ENCODE measurements at regions not wholly inside any gene's neighbourhood (a gene's known extent, or its start where the extent isn't known, plus 50 kb on each side); places are given as distances from the start of the nearest gene placed in this dataset.

- TF ChIP-seq CTCF (IDR thresholded peaks at IDR 0.05) (no peak), POLR2A (IDR thresholded peaks at IDR 0.05) (no peak), EP300 (IDR thresholded peaks at IDR 0.05) (no peak)
Measured at GRCh38 chr2:14018620-14019019, 613.9 kb upstream of the LRATD1 start.

Data from tibial nerve (tissue), 4 donors.